Mesothelial cell of epicardium (in vitro differentiated cells): ENCODE measurements at regions not wholly inside any gene's neighbourhood (a gene's known extent, or its start where the extent isn't known, plus 50 kb on each side); places are given as distances from the start of the nearest gene placed in this dataset.
"Not testable (repeated sequence)": the region's sequence is repeated elsewhere in the genome, so short reads cannot be mapped to it uniquely, and the experiment has no call there.

ENCODE experiments used
- DNase-seq, 2 experiments: peaks; one replicate each; pipeline ENCODE4 v3.0.0; 2021; ENCODE audit warnings: low spot score in 2 of 2; ENCODE audit not compliant: unreplicated experiment in 2 of 2
- H3K27ac Mint-ChIP-seq: 2 replicates; pipeline ENCODE4 v1.8.0; 2021; ENCODE audit warnings: mixed read lengths
- H3K27me3 Mint-ChIP-seq: 2 replicates; pipeline ENCODE4 v1.8.0; 2021; ENCODE audit warnings: low read depth, mixed read lengths
- H3K36me3 Mint-ChIP-seq: 2 replicates; pipeline ENCODE4 v1.8.0; 2021; ENCODE audit warnings: mixed read lengths
- H3K4me1 Mint-ChIP-seq: 2 replicates; pipeline ENCODE4 v1.8.0; 2021; ENCODE audit warnings: mixed read lengths
- H3K4me3 Mint-ChIP-seq: 2 replicates; pipeline ENCODE4 v1.8.0; 2021; ENCODE audit warnings: mild to moderate bottlenecking, moderate library complexity, mixed read lengths
- H3K9me3 Mint-ChIP-seq: 2 replicates; pipeline ENCODE4 v1.8.0; 2021; ENCODE audit warnings: mixed read lengths
- CTCF ChIP-seq: fragments of 200-600 bp; sonication (generic); IDR thresholded peaks from one replicate; pipeline ENCODE4 v1.5.0; 2021; ENCODE audit warnings: antibody characterized with exemption; ENCODE audit not compliant: unreplicated experiment

GRCh38 chr15:39512643-39513042 lies 68.2 kb upstream of the THBS1 start:
- no peak for DNase-seq
- no peak for TF ChIP-seq CTCF
- Mint-ChIP-seq H3K4me1 (peaks cover 1% of the 10 kb centered on the region), H3K9me3 (peaks cover 7% of the 10 kb centered on the region), H3K4me3 (no peak overlapping the region), H3K36me3 (peaks cover 1% of the 10 kb centered on the region), H3K27me3 (peaks cover 3% of the 10 kb centered on the region), H3K27ac (no peak overlapping the region)

- Mint-ChIP-seq H3K36me3 (peaks cover 1% of the 10 kb centered on the region), H3K4me3 (no peak overlapping the region), H3K27me3 (peaks cover 6% of the 10 kb centered on the region), H3K9me3 (peaks cover 7% of the 10 kb centered on the region), H3K27ac (no peak overlapping the region), H3K4me1 (peaks cover 1% of the 10 kb centered on the region)
- DNase-seq, result no peak
- TF ChIP-seq CTCF, result no peak
Measured at GRCh38 chr15:39513936-39514335, 66.9 kb upstream of the THBS1 start.

GRCh38 chr15:39514933-39515332 lies 65.9 kb upstream of the THBS1 start:
- TF ChIP-seq CTCF, result no peak
- Mint-ChIP-seq H3K4me1 (peaks cover 1% of the 10 kb centered on the region), H3K4me3 (no peak overlapping the region), H3K27me3 (peaks cover 6% of the 10 kb centered on the region), H3K9me3 (peaks cover 7% of the 10 kb centered on the region), H3K27ac (no peak overlapping the region), H3K36me3 (peaks cover 1% of the 10 kb centered on the region)
- no peak for DNase-seq

GRCh38 chr15:39515765-39516164 lies 65.1 kb upstream of the THBS1 start:
- peaks cover 7% of the 10 kb centered on the region for H3K9me3 Mint-ChIP-seq
- DNase-seq, result no peak
- H3K36me3 Mint-ChIP-seq, result peaks cover 1% of the 10 kb centered on the region
- peaks cover 6% of the 10 kb centered on the region for H3K27me3 Mint-ChIP-seq
- no peak overlapping the region for H3K4me3 Mint-ChIP-seq
- TF ChIP-seq CTCF, result no peak
- peaks cover 1% of the 10 kb centered on the region for H3K4me1 Mint-ChIP-seq
- H3K27ac Mint-ChIP-seq, result no peak overlapping the region

GRCh38 chr15:39517122-39517855 lies 63.6 kb upstream of the THBS1 start:
- H3K27me3 Mint-ChIP-seq, result peaks cover 3% of the 10 kb centered on the region
- H3K36me3 Mint-ChIP-seq, result peaks cover 1% of the 10 kb centered on the region
- DNase-seq, result no peak
- TF ChIP-seq CTCF, result no peak
- no peak overlapping the region for H3K4me3 Mint-ChIP-seq
- H3K4me1 Mint-ChIP-seq, result no peaks in the 10 kb centered on the region
- peaks cover 7% of the 10 kb centered on the region for H3K9me3 Mint-ChIP-seq
- H3K27ac Mint-ChIP-seq, result no peak overlapping the region

- not testable (repeated sequence) for H3K4me1 Mint-ChIP-seq, H3K27ac Mint-ChIP-seq, H3K4me3 Mint-ChIP-seq, H3K36me3 Mint-ChIP-seq, H3K9me3 Mint-ChIP-seq, DNase-seq, H3K27me3 Mint-ChIP-seq
Measured at GRCh38 chr15:39523968-39524367, 56.9 kb upstream of the THBS1 start.
